Astrocyte (in vitro differentiated cells and primary cell): ENCODE measurements at regions not wholly inside any gene's neighbourhood (a gene's known extent, or its start where the extent isn't known, plus 50 kb on each side); places are given as distances from the start of the nearest gene placed in this dataset.

ENCODE experiments used
- DNase-seq: peaks from one replicate; pipeline ENCODE4 v3.0.0-alpha.2; 2010; ENCODE audit warnings: low read depth
- FAIRE-seq: peaks from 2 replicates; lab custom pipeline; 2011; peaks lifted over from hg19 to GRCh38; lab: Jason Lieb, UNC
- H2AFZ ChIP-seq: 2 replicates; pipeline ENCODE4 v1.6.0; 2012; ENCODE audit warnings: low read depth, low read length, inconsistent platforms
- H3K27ac ChIP-seq: 2 replicates; pipeline ENCODE4 v1.5.1; 2011; ENCODE audit warnings: low read depth, low read length, inconsistent platforms
- H3K27me3 ChIP-seq: 2 replicates; pipeline ENCODE4 v1.6.0; 2011; ENCODE audit warnings: low read length, inconsistent platforms; ENCODE audit not compliant: insufficient read depth
- H3K36me3 ChIP-seq: 2 replicates; pipeline ENCODE4 v1.5.1; 2011; ENCODE audit warnings: low read length, inconsistent platforms; ENCODE audit not compliant: insufficient read depth
- H3K4me1 ChIP-seq: 2 replicates; pipeline ENCODE4 v1.5.1; 2011; ENCODE audit warnings: low read length, inconsistent platforms; ENCODE audit not compliant: insufficient read depth
- H3K4me2 ChIP-seq: 2 replicates; pipeline ENCODE4 v1.6.0; 2012; ENCODE audit warnings: low read length, inconsistent platforms
- H3K4me3 ChIP-seq: 2 replicates; pipeline ENCODE4 v1.5.1; 2011; ENCODE audit warnings: low read depth, mild to moderate bottlenecking, low read length, inconsistent platforms; ENCODE audit not compliant: insufficient read depth
- H3K79me2 ChIP-seq: 2 replicates; pipeline ENCODE4 v1.6.0; 2012; ENCODE audit warnings: mild to moderate bottlenecking, low read length, inconsistent platforms; ENCODE audit not compliant: insufficient read depth
- H3K9ac ChIP-seq: 2 replicates; pipeline ENCODE4 v1.6.0; 2012; ENCODE audit warnings: mild to moderate bottlenecking, low read length, inconsistent platforms
- H3K9me3 ChIP-seq: 2 replicates; pipeline ENCODE4 v1.5.1; 2012; ENCODE audit warnings: low read depth, mild to moderate bottlenecking, low read length, inconsistent platforms; ENCODE audit not compliant: insufficient read depth
- H4K20me1 ChIP-seq: 2 replicates; pipeline ENCODE4 v1.6.0; 2012; ENCODE audit warnings: low read length, inconsistent platforms; ENCODE audit not compliant: insufficient read depth
- H3K27ac Mint-ChIP-seq: one replicate; pipeline ENCODE4 v1.8.0; 2021; ENCODE audit warnings: mild to moderate bottlenecking, mixed read lengths; ENCODE audit not compliant: unreplicated experiment
- H3K27me3 Mint-ChIP-seq: one replicate; pipeline ENCODE4 v1.8.0; 2021; ENCODE audit warnings: low read depth, mixed read lengths; ENCODE audit not compliant: unreplicated experiment
- H3K36me3 Mint-ChIP-seq: one replicate; pipeline ENCODE4 v1.8.0; 2021; ENCODE audit warnings: low read depth, mixed read lengths; ENCODE audit not compliant: unreplicated experiment
- H3K4me1 Mint-ChIP-seq: one replicate; pipeline ENCODE4 v1.8.0; 2021; ENCODE audit warnings: low read depth, mixed read lengths; ENCODE audit not compliant: unreplicated experiment
- H3K4me3 Mint-ChIP-seq: one replicate; pipeline ENCODE4 v1.8.0; 2021; ENCODE audit warnings: mild to moderate bottlenecking, moderate library complexity, mixed read lengths; ENCODE audit not compliant: unreplicated experiment
- H3K9me3 Mint-ChIP-seq: one replicate; pipeline ENCODE4 v1.8.0; 2021; ENCODE audit warnings: mild to moderate bottlenecking, mixed read lengths; ENCODE audit not compliant: unreplicated experiment
- CTCF ChIP-seq: IDR thresholded peaks from 2 replicates; pipeline ENCODE4 v1.5.1; 2011; ENCODE audit warnings: low read depth, mild to moderate bottlenecking, inconsistent platforms, low read length, moderate library complexity; ENCODE audit not compliant: insufficient read depth
- EZH2 ChIP-seq: IDR thresholded peaks from 2 replicates; pipeline ENCODE4 v1.6.1; 2012; ENCODE audit warnings: mild to moderate bottlenecking, low read length, inconsistent platforms; ENCODE audit not compliant: insufficient read depth

GRCh38 chr5:167629634-167630033 is 661.8 kb upstream of the WWC1 start:
- H3K27me3 Mint-ChIP-seq, result no peaks in the 10 kb centered on the region
- H3K4me2 ChIP-seq, result no peak overlapping the region
- no peak for FAIRE-seq
- H3K27ac ChIP-seq, result no peak overlapping the region
- no peaks in the 10 kb centered on the region for H4K20me1 ChIP-seq
- H3K4me3 ChIP-seq, result no peak overlapping the region
- TF ChIP-seq EZH2 (no peak), CTCF (no peak)
- H3K36me3 ChIP-seq, result no peaks in the 10 kb centered on the region
- H3K4me1 Mint-ChIP-seq, result peaks cover 28% of the 10 kb centered on the region
- peaks cover 6% of the 10 kb centered on the region for H3K36me3 Mint-ChIP-seq
- H3K9ac ChIP-seq, result no peak overlapping the region
- peaks cover 6% of the 10 kb centered on the region for H3K9me3 Mint-ChIP-seq
- H3K27ac Mint-ChIP-seq, result peak overlapping the region; percentile 31
- no peak overlapping the region for H3K4me3 Mint-ChIP-seq
- no peaks in the 10 kb centered on the region for H3K27me3 ChIP-seq
- no peak for DNase-seq
- H3K79me2 ChIP-seq, result no peaks in the 10 kb centered on the region
- no peak overlapping the region for H2AFZ ChIP-seq
- H3K9me3 ChIP-seq, result no peaks in the 10 kb centered on the region
- H3K4me1 ChIP-seq, result peaks cover 13% of the 10 kb centered on the region

DNA sequence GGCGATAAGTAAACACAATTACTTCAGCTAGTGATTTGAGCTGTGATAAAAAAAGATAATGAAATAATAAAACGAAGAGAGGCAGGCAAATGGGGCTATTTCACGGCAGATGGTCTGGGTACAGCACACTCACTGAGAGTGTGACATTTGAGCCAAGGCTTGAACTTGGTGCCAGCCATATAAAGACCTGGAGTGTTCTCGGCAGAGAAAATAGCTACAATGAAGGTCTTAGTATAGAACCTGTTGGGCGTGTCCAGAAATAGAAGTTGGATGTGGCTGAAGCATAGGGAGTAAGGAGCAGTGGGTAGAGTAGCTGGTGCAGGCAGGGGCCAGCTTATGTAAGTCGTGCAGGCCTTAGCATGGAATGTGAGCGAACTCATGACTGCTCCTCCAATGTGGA is 660.3 kb upstream of the WWC1 start:
- FAIRE-seq (no peak), DNase-seq (no peak)
- Histone ChIP-seq H2AFZ (no peak overlapping the region), H3K79me2 (no peaks in the 10 kb centered on the region), H3K4me1 (peaks cover 17% of the 10 kb centered on the region), H3K36me3 (no peaks in the 10 kb centered on the region), H3K9me3 (no peaks in the 10 kb centered on the region), H3K27me3 (no peaks in the 10 kb centered on the region), H3K4me2 (no peak overlapping the region), H3K9ac (no peak overlapping the region), H4K20me1 (no peaks in the 10 kb centered on the region), H3K4me3 (no peak overlapping the region), H3K27ac (no peak overlapping the region)
- H3K4me3 Mint-ChIP-seq, result no peak overlapping the region
- H3K36me3 Mint-ChIP-seq, result peaks cover 2% of the 10 kb centered on the region
- H3K9me3 Mint-ChIP-seq, result peaks cover 2% of the 10 kb centered on the region
- no peak overlapping the region for H3K27ac Mint-ChIP-seq
- peaks cover 32% of the 10 kb centered on the region for H3K4me1 Mint-ChIP-seq
- no peaks in the 10 kb centered on the region for H3K27me3 Mint-ChIP-seq
- TF ChIP-seq EZH2, result no peak
- TF ChIP-seq CTCF, result no peak

DNA sequence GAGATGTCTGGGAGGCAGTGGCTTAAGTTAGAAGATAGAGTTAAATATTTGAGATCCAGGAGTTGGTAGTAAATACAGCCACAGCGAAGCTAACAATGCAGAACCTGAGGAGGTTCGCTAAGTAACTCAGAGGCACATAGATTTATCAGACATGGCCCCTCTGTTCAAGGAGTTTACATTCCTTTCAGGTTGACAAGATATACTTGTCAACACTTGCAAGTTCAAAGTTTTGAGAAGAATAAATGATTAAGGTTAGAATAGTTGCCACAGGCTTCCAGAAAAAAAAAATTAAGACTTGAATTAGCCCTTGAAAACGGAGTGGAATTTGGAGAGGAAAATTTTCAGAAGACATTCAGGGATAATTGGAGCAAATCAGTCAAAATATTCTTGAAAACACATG is 658.3 kb upstream of the WWC1 start:
- no peaks in the 10 kb centered on the region for H4K20me1 ChIP-seq
- no peak overlapping the region for H3K4me3 ChIP-seq
- H3K79me2 ChIP-seq, result no peaks in the 10 kb centered on the region
- FAIRE-seq (peak; percentile 50), DNase-seq (no peak)
- peak overlapping the region; percentile 68 for H3K4me2 ChIP-seq
- peaks cover 11% of the 10 kb centered on the region for H3K4me1 ChIP-seq
- peak overlapping the region; percentile 59 for H3K9ac ChIP-seq
- H3K27ac ChIP-seq, result peak overlapping the region; percentile 80
- H3K27me3 ChIP-seq, result no peaks in the 10 kb centered on the region
- H3K27me3 Mint-ChIP-seq, result no peaks in the 10 kb centered on the region
- H3K9me3 ChIP-seq, result no peaks in the 10 kb centered on the region
- no peaks in the 10 kb centered on the region for H3K36me3 Mint-ChIP-seq
- no peak overlapping the region for H3K4me3 Mint-ChIP-seq
- H3K9me3 Mint-ChIP-seq, result no peaks in the 10 kb centered on the region
- H3K4me1 Mint-ChIP-seq, result peaks cover 32% of the 10 kb centered on the region
- TF ChIP-seq CTCF (no peak), EZH2 (no peak)
- H2AFZ ChIP-seq, result no peak overlapping the region
- no peaks in the 10 kb centered on the region for H3K36me3 ChIP-seq
- H3K27ac Mint-ChIP-seq, result peak overlapping the region; percentile 90
